Mammary epithelial cell (primary cell): ENCODE measurements at regions not wholly inside any gene's neighbourhood (a gene's known extent, or its start where the extent isn't known, plus 50 kb on each side); places are given as distances from the start of the nearest gene placed in this dataset.

Source experiments
- EZH2 ChIP-seq: IDR thresholded peaks from 2 replicates; pipeline ENCODE4 v1.6.1; 2012; ENCODE audit warnings: low read length, inconsistent platforms, borderline replicate concordance
- TF ChIP-seq, protein P1 (sequence below), 2 donors: IDR thresholded peaks in 1 of 2; conservative IDR thresholded peaks in 1 of 2; 2 replicates each; pipeline ENCODE4 v1.5.1; 2011 to 2012; ENCODE audit warnings: inconsistent platforms in 2 of 2, low read length in 2 of 2, mild to moderate bottlenecking in 2 of 2, control low read depth in 1 of 2, low read depth in 1 of 2; ENCODE audit not compliant: insufficient read depth in 1 of 2; ENCODE audit errors: extremely low read depth in 1 of 2

DNA sequence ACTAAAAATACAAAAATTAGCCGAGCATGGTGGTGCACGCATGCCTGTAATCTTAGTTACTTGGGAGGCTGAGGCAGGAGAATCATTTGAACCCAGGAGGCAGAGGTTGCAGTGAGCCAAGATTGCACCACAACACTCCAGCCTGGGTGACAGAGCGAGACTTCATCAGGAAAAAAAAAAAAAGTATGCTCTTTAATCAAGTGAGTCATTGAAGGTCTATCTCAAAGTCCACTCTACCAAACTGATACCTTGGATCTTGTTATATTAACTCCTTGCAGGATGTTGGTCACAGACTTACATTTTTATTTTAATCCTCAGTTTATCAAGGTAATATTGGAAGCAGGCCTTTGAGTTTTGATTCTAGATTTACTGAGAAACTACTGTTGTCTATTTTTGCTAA lies 348.7 kb downstream of the COL12A1 start:
- TF ChIP-seq, protein P1, sequence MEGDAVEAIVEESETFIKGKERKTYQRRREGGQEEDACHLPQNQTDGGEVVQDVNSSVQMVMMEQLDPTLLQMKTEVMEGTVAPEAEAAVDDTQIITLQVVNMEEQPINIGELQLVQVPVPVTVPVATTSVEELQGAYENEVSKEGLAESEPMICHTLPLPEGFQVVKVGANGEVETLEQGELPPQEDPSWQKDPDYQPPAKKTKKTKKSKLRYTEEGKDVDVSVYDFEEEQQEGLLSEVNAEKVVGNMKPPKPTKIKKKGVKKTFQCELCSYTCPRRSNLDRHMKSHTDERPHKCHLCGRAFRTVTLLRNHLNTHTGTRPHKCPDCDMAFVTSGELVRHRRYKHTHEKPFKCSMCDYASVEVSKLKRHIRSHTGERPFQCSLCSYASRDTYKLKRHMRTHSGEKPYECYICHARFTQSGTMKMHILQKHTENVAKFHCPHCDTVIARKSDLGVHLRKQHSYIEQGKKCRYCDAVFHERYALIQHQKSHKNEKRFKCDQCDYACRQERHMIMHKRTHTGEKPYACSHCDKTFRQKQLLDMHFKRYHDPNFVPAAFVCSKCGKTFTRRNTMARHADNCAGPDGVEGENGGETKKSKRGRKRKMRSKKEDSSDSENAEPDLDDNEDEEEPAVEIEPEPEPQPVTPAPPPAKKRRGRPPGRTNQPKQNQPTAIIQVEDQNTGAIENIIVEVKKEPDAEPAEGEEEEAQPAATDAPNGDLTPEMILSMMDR (conservative IDR thresholded peaks at IDR 0.05 in 1 of 2, IDR thresholded peaks at IDR 0.05 in 1 of 2; ENCODE audit: extremely low read depth in 1 of 2, insufficient read depth in 1 of 2, low read depth in 1 of 2, low read length in 2 of 2): no peak
- no peak for TF ChIP-seq EZH2
